K562 (cell line): ENCODE measurements at regions not wholly inside any gene's neighbourhood (a gene's known extent, or its start where the extent isn't known, plus 50 kb on each side); places are given as distances from the start of the nearest gene placed in this dataset.

Experiments used
- ATAC-seq: fragments of 200-7000 bp; cut with Tn5 transposase; 3 replicates; pipeline ENCODE4 v1.9.1; 2020; ENCODE audit warnings: moderate library complexity
- BruUV-seq: library from RNA; stranded (reverse); fragments of 400-500 nt; replicated peaks from 2 replicates; lab custom pipeline; 2021; lab: Mats Ljungman, UMichigan
- CTCF ChIA-PET: fragments of 300-600 bp; formaldehyde crosslinking; extraction: SDS; loops from one replicate; lab custom pipeline; 2021; ENCODE audit warnings: low intra/inter-chr PET ratio; lab: Yijun Ruan, JAX
- POLR2A ChIA-PET: fragments of 300-600, 350-650 bp; sonication (Branson Sonifier 250); formaldehyde crosslinking; extraction: SDS; loops from one replicate; lab custom pipeline; 2021; ENCODE audit warnings: antibody characterized with exemption, inconsistent platforms; lab: Yijun Ruan, JAX
- DNase-seq, 4 experiments: peaks; one replicate each; pipeline versions ENCODE4 v3.0.0 to v3.0.0-alpha.2; 2011 to 2018; ENCODE audit warnings: low spot score in 3 of 4, mixed read lengths in 3 of 4; ENCODE audit errors: extremely low read depth in 1 of 4
- FAIRE-seq: peaks from 2 replicates; lab custom pipeline; 2011; peaks lifted over from hg19 to GRCh38; lab: Jason Lieb, UNC
- H2AFZ ChIP-seq: 2 replicates; pipeline ENCODE4 v1.6.0; 2011; ENCODE audit warnings: low read depth, low read length, control low read depth, inconsistent platforms
- H3K27ac ChIP-seq: fragments of 200-600 bp; 3 replicates; pipeline ENCODE4 v1.8.0; 2011; ENCODE audit warnings: low read depth, mild to moderate bottlenecking, control low read depth, inconsistent platforms, low read length, moderate library complexity, mixed read lengths; ENCODE audit errors: extremely low read depth
- H3K27me3 ChIP-seq, 2 experiments: fragments of 300-600 bp in 1 of 2; 2 replicates in 1 of 2; 3 replicates in 1 of 2; pipeline versions ENCODE4 v1.6.0 to v1.8.0; 2011; ENCODE audit warnings: inconsistent platforms in 2 of 2, low read length in 2 of 2, mild to moderate bottlenecking in 1 of 2, mixed read lengths in 1 of 2, moderate library complexity in 1 of 2; ENCODE audit not compliant: control insufficient read depth in 2 of 2, insufficient read depth in 2 of 2
- H3K36me3 ChIP-seq: fragments of 300-600 bp; 3 replicates; pipeline ENCODE4 v1.8.0; 2011; ENCODE audit warnings: mild to moderate bottlenecking, low read length, inconsistent platforms; ENCODE audit not compliant: control insufficient read depth, insufficient read depth
- H3K4me1 ChIP-seq, 2 experiments: fragments of 200-600 bp in 1 of 2; replicated peaks in 1 of 2; 2 replicates in 1 of 2; 3 replicates in 1 of 2; pipeline versions ENCODE4 v1.5.1 to v1.8.0; 2011; ENCODE audit warnings: inconsistent platforms in 2 of 2, low read length in 2 of 2, mild to moderate bottlenecking in 1 of 2, mixed read lengths in 1 of 2, moderate library complexity in 1 of 2; ENCODE audit not compliant: control insufficient read depth in 2 of 2, insufficient read depth in 2 of 2
- H3K4me2 ChIP-seq: 2 replicates; pipeline ENCODE4 v1.6.1; 2011; ENCODE audit warnings: low read length, control low read depth, inconsistent platforms, mixed read lengths; ENCODE audit not compliant: insufficient read depth
- H3K4me3 ChIP-seq: fragments of 200-600 bp; sonication (generic), shearing (Covaris generic); 2 replicates; pipeline ENCODE4 v1.5.1; 2016; ENCODE audit warnings: control low read depth, inconsistent platforms
- H3K79me2 ChIP-seq: fragments of 200-600 bp; 3 replicates; pipeline ENCODE4 v1.8.0; 2011; ENCODE audit warnings: low read length, inconsistent platforms; ENCODE audit not compliant: control insufficient read depth, insufficient read depth
- H3K9ac ChIP-seq, 2 experiments: 2 replicates each; pipeline versions ENCODE4 v1.6.0 to v1.6.1; 2011; ENCODE audit warnings: low read depth in 2 of 2, low read length in 2 of 2, control low read depth in 1 of 2, inconsistent platforms in 1 of 2, mild to moderate bottlenecking in 1 of 2, mixed read lengths in 1 of 2; ENCODE audit not compliant: insufficient read depth in 1 of 2
- H3K9me1 ChIP-seq: one replicate; pipeline ENCODE4 v1.6.0; 2011; ENCODE audit warnings: inconsistent platforms, mild to moderate bottlenecking, low read length, moderate library complexity; ENCODE audit not compliant: control insufficient read depth, insufficient read depth
- H3K9me3 ChIP-seq: replicated peaks from 2 replicates; pipeline ENCODE4 v1.5.1; 2011; ENCODE audit warnings: low read depth, low read length, inconsistent platforms; ENCODE audit not compliant: control insufficient read depth, insufficient read depth
- H4K20me1 ChIP-seq: replicated peaks from 2 replicates; pipeline ENCODE4 v1.6.1; 2011; ENCODE audit warnings: low read length, inconsistent platforms, mixed read lengths; ENCODE audit not compliant: control insufficient read depth, insufficient read depth
- ADNP ChIP-seq: fragments of 200-800 bp; sonication (Bioruptor generic); IDR thresholded peaks from 2 replicates; pipeline ENCODE4 v1.6.1; 2016; ENCODE audit warnings: missing genetic modification characterization, missing compliant biosample characterization
- C11orf30 ChIP-seq: fragments of 450-650 bp; IDR thresholded peaks from 2 replicates; pipeline ENCODE4 v1.6.1; 2016; ENCODE audit warnings: low read depth, mild to moderate bottlenecking
- CUX1 ChIP-seq: fragments of 200-800 bp; sonication (Bioruptor generic); IDR thresholded peaks from 2 replicates; pipeline ENCODE4 v1.6.1; 2016; ENCODE audit warnings: missing genetic modification characterization, missing compliant biosample characterization
- MAFF ChIP-seq: IDR thresholded peaks from 2 replicates; pipeline ENCODE4 v1.6.1; 2012; ENCODE audit warnings: low read length, improper control_type of control experiment
- MECOM ChIP-seq: fragments of 250-450 bp; sonication (Bioruptor Pico); IDR thresholded peaks from 2 replicates; pipeline ENCODE4 v1.8.0; 2022; ENCODE audit warnings: inconsistent platforms
- MTA2 ChIP-seq: fragments of 450-650 bp; IDR thresholded peaks from 2 replicates; pipeline ENCODE4 v1.6.1; 2016; ENCODE audit warnings: low read depth
- NFXL1 ChIP-seq: fragments of 450-650 bp; formaldehyde crosslinking; IDR thresholded peaks from 2 replicates; pipeline ENCODE4 v1.4.0; 2021; ENCODE audit warnings: mild to moderate bottlenecking
- SREBF2 ChIP-seq: sonication (generic); formaldehyde crosslinking; IDR thresholded peaks from 2 replicates; pipeline ENCODE4 v1.4.0; 2020; ENCODE audit warnings: mild to moderate bottlenecking, missing genetic modification reagents
- THRA ChIP-seq: fragments of 450-650 bp; IDR thresholded peaks from 2 replicates; pipeline ENCODE4 v1.6.1; 2017; ENCODE audit warnings: mild to moderate bottlenecking, moderate library complexity
- THRAP3 ChIP-seq: fragments of 450-650 bp; IDR thresholded peaks from 2 replicates; pipeline ENCODE4 v1.6.1; 2016; ENCODE audit warnings: mild to moderate bottlenecking, inconsistent platforms, borderline replicate concordance
- ZNF436 ChIP-seq: fragments of 250-450, 450-650 bp; sonication (Bioruptor Pico); formaldehyde crosslinking; IDR thresholded peaks from 2 replicates; pipeline ENCODE4 v1.7.0; 2020; ENCODE audit warnings: mild to moderate bottlenecking
- ZNF445 ChIP-seq: fragments of 250-450 bp; sonication (Bioruptor Pico); IDR thresholded peaks from 2 replicates; pipeline ENCODE4 v1.4.0; 2020; ENCODE audit warnings: low read depth, mild to moderate bottlenecking, moderate library complexity
- ZZZ3 ChIP-seq: fragments of 450-650 bp; IDR thresholded peaks from 2 replicates; pipeline ENCODE4 v1.6.1; 2016; ENCODE audit warnings: antibody characterized with exemption, mild to moderate bottlenecking, moderate library complexity
- WGBS: fragments of 100-300 bp; shearing (Covaris generic); methylation state at CpG from one replicate; pipeline ENCODE4 v1.1.6; 2016; ENCODE audit warnings: low coverage, mixed read lengths; ENCODE audit not compliant: insufficient coverage; ENCODE audit errors: missing lambda C conversion rate; 5-methylcytosine and 5-hydroxymethylcytosine counted together
- in situ Hi-C: fragments of 300-500 bp; cut with MboI; formaldehyde crosslinking; loops from 4 replicates; pipeline ENCODE4 v1.15.0; 2018; ENCODE audit warnings: inconsistent platforms, mixed read lengths
- intact Hi-C: fragments of 100-400 bp; cut with micrococcal nuclease; formaldehyde crosslinking; loops from 2 replicates; pipeline ENCODE4 v1.14.2; 2022

- Histone ChIP-seq H3K27ac (no peak overlapping the region), H3K9ac (no peak overlapping the region), H3K36me3 (no peaks in the 10 kb centered on the region), H3K4me1 (no peaks in the 10 kb centered on the region), H3K9me1 (no peaks in the 10 kb centered on the region)
- in situ Hi-C loops = no loop called here
- POLR2A ChIA-PET = no interaction called here
- FAIRE-seq = no peak
- TF ChIP-seq ADNP (tag) = no peak
- TF ChIP-seq THRAP3 = no peak
- TF ChIP-seq MTA2 = no peak
- TF ChIP-seq CUX1 = no peak
- no peak for TF ChIP-seq MAFF
- no peak for TF ChIP-seq ZZZ3
- no peak for TF ChIP-seq ZNF445
- TF ChIP-seq SREBF2 = no peak
- no peak for TF ChIP-seq ZNF436 (CRISPR knock-in tag)
- TF ChIP-seq NFXL1 (CRISPR knock-in tag) = no peak
- no peak for TF ChIP-seq MECOM (CRISPR knock-in tag)
- TF ChIP-seq THRA = no peak
- TF ChIP-seq C11orf30 = no peak
- TF ChIP-seq, all 486 proteins: peak for 0
- no peak overlapping the region for H3K4me3 ChIP-seq
- intact Hi-C loops = no loop called here
- DNase-seq = no peak
- BruUV-seq = no TSS peak
- CTCF ChIA-PET = no interaction called here
- H3K79me2 ChIP-seq = no peaks in the 10 kb centered on the region
- 0% methylated on average over 1 of the region's 1 CpG for WGBS
- no peak for ATAC-seq
- H4K20me1 ChIP-seq = no peaks in the 10 kb centered on the region
- no peaks in the 10 kb centered on the region for H3K27me3 ChIP-seq
- no peaks in the 10 kb centered on the region for H3K9me3 ChIP-seq
- no peak overlapping the region for H2AFZ ChIP-seq
- no peak overlapping the region for H3K4me2 ChIP-seq
These were observed 320.2 kb upstream of the RGMB start for GRCh38 chr5:98453296-98453695.
